Smooth muscle cell (in vitro differentiated cells): ENCODE measurements at regions not wholly inside any gene's neighbourhood (a gene's known extent, or its start where the extent isn't known, plus 50 kb on each side); places are given as distances from the start of the nearest gene placed in this dataset.

Experiments used
- DNase-seq: peaks from one replicate; lab custom pipeline; 2025; ENCODE audit not compliant: unreplicated experiment; lab: John Stamatoyannopoulos, UW
- H2AFZ ChIP-seq: fragments of 200-600 bp; sonication (generic); 2 replicates; pipeline ENCODE4 v1.6.0; 2016; ENCODE audit warnings: antibody characterized with exemption, low read depth, mild to moderate bottlenecking
- H3F3A ChIP-seq: fragments of 200-600 bp; sonication (generic); 2 replicates; pipeline ENCODE4 v1.6.0; 2017; ENCODE audit warnings: antibody characterized with exemption, low read depth
- H3K27ac ChIP-seq: fragments of 200-600 bp; sonication (generic); 2 replicates; pipeline ENCODE4 v1.5.1; 2016; ENCODE audit warnings: low read depth, mild to moderate bottlenecking
- H3K27me3 ChIP-seq: fragments of 200-600 bp; sonication (generic); 2 replicates; pipeline ENCODE4 v1.6.1; 2016; ENCODE audit warnings: low read depth, mild to moderate bottlenecking
- H3K36me3 ChIP-seq: fragments of 200-600 bp; sonication (generic); 2 replicates; pipeline ENCODE4 v1.5.1; 2016; ENCODE audit warnings: low read depth
- H3K4me1 ChIP-seq: fragments of 200-600 bp; sonication (generic); 2 replicates; pipeline ENCODE4 v1.5.1; 2016; ENCODE audit warnings: low read depth
- H3K4me2 ChIP-seq: fragments of 200-600 bp; sonication (generic); 2 replicates; pipeline ENCODE4 v1.6.0; 2016; ENCODE audit warnings: mild to moderate bottlenecking
- H3K4me3 ChIP-seq: fragments of 200-600 bp; sonication (generic); 2 replicates; pipeline ENCODE4 v1.5.1; 2016; ENCODE audit warnings: mild to moderate bottlenecking
- H3K79me2 ChIP-seq: fragments of 200-600 bp; sonication (generic); 2 replicates; pipeline ENCODE4 v1.6.0; 2016; ENCODE audit warnings: low read depth, mild to moderate bottlenecking
- H3K9ac ChIP-seq: fragments of 200-600 bp; sonication (generic); 2 replicates; pipeline ENCODE4 v1.6.0; 2016; ENCODE audit warnings: low read depth
- H3K9me3 ChIP-seq: fragments of 200-600 bp; sonication (generic); replicated peaks from 2 replicates; pipeline ENCODE4 v1.5.1; 2016; ENCODE audit warnings: low read depth
- H4K20me1 ChIP-seq: fragments of 200-600 bp; sonication (generic); 2 replicates; pipeline ENCODE4 v1.6.0; 2016; ENCODE audit warnings: low read depth
- WGBS: methylation state at CpG from one replicate; pipeline ENCODE4 v1.1.7; 2016; ENCODE audit warnings: low lambda C conversion rate; 5-methylcytosine and 5-hydroxymethylcytosine counted together
- TF ChIP-seq, protein P1 (sequence below): fragments of 200-600 bp; sonication (generic); IDR thresholded peaks from 2 replicates; pipeline ENCODE4 v1.5.1; 2017; ENCODE audit warnings: borderline replicate concordance, mild to moderate bottlenecking, antibody characterized with exemption; ENCODE audit not compliant: insufficient read depth, poor library complexity, severe bottlenecking

DNA sequence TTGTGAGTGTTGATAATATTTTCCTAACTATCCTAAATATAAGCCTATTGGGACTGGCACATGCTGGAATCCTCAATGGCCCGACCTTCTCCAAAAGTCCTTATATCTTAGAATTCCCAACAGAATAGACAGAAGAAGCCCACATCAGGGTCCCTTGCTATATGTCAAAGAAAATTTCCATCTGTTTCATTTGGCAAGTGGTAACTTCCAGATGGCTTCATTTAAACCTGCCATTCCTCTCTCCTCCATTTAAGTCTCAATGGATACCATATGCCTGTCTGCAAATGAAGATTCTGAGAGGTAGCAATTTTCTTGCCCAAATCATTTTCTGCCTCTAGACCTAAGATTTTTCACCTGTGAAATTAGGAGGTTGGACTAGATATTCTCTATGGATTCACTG lies 73.1 kb upstream of the KCNA4 start:
- no peaks in the 10 kb centered on the region for H3K4me1 ChIP-seq
- no peaks in the 10 kb centered on the region for H3K79me2 ChIP-seq
- H3K9ac ChIP-seq = no peak overlapping the region
- no peaks in the 10 kb centered on the region for H3K9me3 ChIP-seq
- H3K27ac ChIP-seq = no peak overlapping the region
- WGBS = 100% methylated on average over 1 of the region's 1 CpG
- no peaks in the 10 kb centered on the region for H3F3A ChIP-seq
- no peaks in the 10 kb centered on the region for H3K27me3 ChIP-seq
- H3K36me3 ChIP-seq = no peaks in the 10 kb centered on the region
- no peak overlapping the region for H3K4me2 ChIP-seq
- DNase-seq = no peak
- TF ChIP-seq, protein P1, sequence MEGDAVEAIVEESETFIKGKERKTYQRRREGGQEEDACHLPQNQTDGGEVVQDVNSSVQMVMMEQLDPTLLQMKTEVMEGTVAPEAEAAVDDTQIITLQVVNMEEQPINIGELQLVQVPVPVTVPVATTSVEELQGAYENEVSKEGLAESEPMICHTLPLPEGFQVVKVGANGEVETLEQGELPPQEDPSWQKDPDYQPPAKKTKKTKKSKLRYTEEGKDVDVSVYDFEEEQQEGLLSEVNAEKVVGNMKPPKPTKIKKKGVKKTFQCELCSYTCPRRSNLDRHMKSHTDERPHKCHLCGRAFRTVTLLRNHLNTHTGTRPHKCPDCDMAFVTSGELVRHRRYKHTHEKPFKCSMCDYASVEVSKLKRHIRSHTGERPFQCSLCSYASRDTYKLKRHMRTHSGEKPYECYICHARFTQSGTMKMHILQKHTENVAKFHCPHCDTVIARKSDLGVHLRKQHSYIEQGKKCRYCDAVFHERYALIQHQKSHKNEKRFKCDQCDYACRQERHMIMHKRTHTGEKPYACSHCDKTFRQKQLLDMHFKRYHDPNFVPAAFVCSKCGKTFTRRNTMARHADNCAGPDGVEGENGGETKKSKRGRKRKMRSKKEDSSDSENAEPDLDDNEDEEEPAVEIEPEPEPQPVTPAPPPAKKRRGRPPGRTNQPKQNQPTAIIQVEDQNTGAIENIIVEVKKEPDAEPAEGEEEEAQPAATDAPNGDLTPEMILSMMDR = no peak
- H3K4me3 ChIP-seq = no peak overlapping the region
- no peaks in the 10 kb centered on the region for H4K20me1 ChIP-seq
- no peak overlapping the region for H2AFZ ChIP-seq

DNA sequence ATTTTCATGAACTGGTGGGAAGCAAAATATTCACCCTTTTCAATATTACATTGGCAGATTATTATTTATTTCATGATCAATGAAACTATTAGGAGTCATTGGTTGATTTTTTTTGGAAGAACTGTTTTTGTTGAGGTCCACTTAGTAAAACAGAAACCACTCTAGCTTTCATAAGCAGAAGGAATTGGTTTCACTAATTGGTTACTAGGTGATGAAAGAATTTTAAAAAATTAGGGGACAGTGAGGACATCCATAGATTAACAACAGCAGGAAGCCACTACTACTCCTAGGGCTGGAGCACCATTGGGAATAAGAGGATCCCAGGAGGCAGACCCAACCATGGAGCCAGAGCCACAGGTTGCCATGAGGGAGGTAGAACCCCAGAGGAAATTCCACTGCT lies 74.4 kb upstream of the KCNA4 start:
- H3K36me3 ChIP-seq = no peaks in the 10 kb centered on the region
- no peaks in the 10 kb centered on the region for H3K27me3 ChIP-seq
- TF ChIP-seq, protein P1 = no peak
- H3K4me3 ChIP-seq = no peak overlapping the region
- H3K9ac ChIP-seq = no peak overlapping the region
- H3F3A ChIP-seq = no peaks in the 10 kb centered on the region
- no peak overlapping the region for H3K27ac ChIP-seq
- H3K9me3 ChIP-seq = no peaks in the 10 kb centered on the region
- DNase-seq = no peak
- H3K4me1 ChIP-seq = no peaks in the 10 kb centered on the region
- H3K4me2 ChIP-seq = no peak overlapping the region
- H4K20me1 ChIP-seq = no peaks in the 10 kb centered on the region
- H3K79me2 ChIP-seq = no peaks in the 10 kb centered on the region
- no peak overlapping the region for H2AFZ ChIP-seq

DNA sequence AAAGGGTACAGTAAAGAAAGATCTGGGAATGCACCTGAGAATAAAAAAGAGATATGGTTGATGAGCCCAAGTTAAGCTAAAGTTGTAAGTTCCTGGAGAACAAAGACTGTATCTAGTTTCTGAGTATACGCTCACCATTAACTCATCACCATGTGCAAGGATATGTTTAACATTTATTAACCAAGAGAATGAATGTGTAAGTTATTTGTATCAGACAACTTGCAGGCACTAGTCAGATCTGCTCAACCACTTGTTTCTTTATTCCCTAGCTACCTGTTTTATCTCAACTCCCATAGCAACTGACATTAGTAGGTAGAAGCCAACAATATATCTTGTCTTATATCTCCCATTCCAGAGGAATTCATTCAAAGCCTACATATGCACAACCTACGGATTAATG lies 74.9 kb upstream of the KCNA4 start:
- Histone ChIP-seq H3K27me3 (no peaks in the 10 kb centered on the region), H3K9me3 (no peaks in the 10 kb centered on the region), H3K4me3 (no peak overlapping the region), H3K36me3 (no peaks in the 10 kb centered on the region), H3K4me1 (no peaks in the 10 kb centered on the region), H3K27ac (no peak overlapping the region), H3K9ac (no peak overlapping the region), H4K20me1 (no peaks in the 10 kb centered on the region), H3K79me2 (no peaks in the 10 kb centered on the region), H3F3A (no peaks in the 10 kb centered on the region), H3K4me2 (no peak overlapping the region), H2AFZ (no peak overlapping the region)
- TF ChIP-seq, protein P1 = no peak
- DNase-seq = no peak
- 90% methylated on average over 2 of the region's 2 CpGs for WGBS

DNA sequence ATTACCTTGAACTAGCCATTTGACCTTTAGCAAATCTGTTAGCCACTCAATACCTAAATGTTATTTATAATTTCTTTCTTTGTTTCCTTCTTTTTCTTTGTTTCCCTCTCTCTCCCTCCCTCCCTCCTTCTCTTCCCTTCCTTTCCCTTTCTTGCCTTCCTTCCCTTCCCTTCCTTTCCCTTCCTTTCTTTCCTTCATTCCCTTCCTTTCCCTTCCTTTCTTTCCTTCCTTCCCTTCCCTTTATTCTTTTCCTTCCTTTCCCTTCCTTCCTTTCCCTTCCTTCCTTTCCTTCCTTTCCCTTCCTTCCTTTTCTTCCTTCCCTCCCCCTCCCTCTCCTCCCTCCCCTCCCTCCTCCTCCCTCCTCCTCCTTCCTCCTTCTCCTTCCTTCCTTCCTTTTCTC lies 75.7 kb upstream of the KCNA4 start:
- DNase-seq = no peak
- H3K4me2 ChIP-seq = no peak overlapping the region
- H3K36me3 ChIP-seq = no peaks in the 10 kb centered on the region
- TF ChIP-seq, protein P1 = no peak
- no peaks in the 10 kb centered on the region for H3K27me3 ChIP-seq
- no peaks in the 10 kb centered on the region for H3K9me3 ChIP-seq
- H2AFZ ChIP-seq = no peak overlapping the region
- no peaks in the 10 kb centered on the region for H3F3A ChIP-seq
- H3K79me2 ChIP-seq = no peaks in the 10 kb centered on the region
- no peak overlapping the region for H3K4me3 ChIP-seq
- H4K20me1 ChIP-seq = no peaks in the 10 kb centered on the region
- no peak overlapping the region for H3K9ac ChIP-seq
- H3K27ac ChIP-seq = no peak overlapping the region
- H3K4me1 ChIP-seq = no peaks in the 10 kb centered on the region
